Left forelimb (tissue), 1 donor: ENCODE measurements at regions not wholly inside any gene's neighbourhood (a gene's known extent, or its start where the extent isn't known, plus 50 kb on each side); places are given as distances from the start of the nearest gene placed in this dataset.
"Not testable (repeated sequence)": the region's sequence is repeated elsewhere in the genome, so short reads cannot be mapped to it uniquely, and the experiment has no call there.

Source experiments
- DNase-seq: peaks from one replicate; pipeline ENCODE4 v3.0.0-alpha.2; 2018; ENCODE audit warnings: low spot score

GRCh38 chr10:80697926-80698325 is 160.2 kb downstream of the SH2D4B start:
- no peak for DNase-seq

GRCh38 chr10:80699602-80700039 is 161.9 kb downstream of the SH2D4B start:
- peak; percentile 84 for DNase-seq

DNA sequence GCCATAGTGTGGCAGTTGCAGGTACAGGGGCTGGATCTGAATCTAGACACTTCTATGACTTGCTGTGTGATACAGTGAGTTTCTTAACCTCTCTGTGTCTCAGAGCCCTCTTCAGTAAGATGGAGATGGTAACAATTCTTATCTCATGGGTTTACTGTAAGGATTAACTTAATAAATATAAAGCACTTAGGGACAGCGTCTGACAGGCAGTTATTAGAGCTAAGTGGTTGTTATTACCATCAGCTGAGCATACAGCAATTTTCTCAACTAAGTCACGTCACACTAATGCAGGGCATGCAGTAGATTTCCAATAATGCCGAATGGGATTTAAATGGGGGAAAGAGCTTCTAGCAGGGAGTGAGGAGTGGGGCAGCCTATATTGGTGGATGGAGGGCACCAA is 162.6 kb downstream of the SH2D4B start:
- DNase-seq, result no peak

DNA sequence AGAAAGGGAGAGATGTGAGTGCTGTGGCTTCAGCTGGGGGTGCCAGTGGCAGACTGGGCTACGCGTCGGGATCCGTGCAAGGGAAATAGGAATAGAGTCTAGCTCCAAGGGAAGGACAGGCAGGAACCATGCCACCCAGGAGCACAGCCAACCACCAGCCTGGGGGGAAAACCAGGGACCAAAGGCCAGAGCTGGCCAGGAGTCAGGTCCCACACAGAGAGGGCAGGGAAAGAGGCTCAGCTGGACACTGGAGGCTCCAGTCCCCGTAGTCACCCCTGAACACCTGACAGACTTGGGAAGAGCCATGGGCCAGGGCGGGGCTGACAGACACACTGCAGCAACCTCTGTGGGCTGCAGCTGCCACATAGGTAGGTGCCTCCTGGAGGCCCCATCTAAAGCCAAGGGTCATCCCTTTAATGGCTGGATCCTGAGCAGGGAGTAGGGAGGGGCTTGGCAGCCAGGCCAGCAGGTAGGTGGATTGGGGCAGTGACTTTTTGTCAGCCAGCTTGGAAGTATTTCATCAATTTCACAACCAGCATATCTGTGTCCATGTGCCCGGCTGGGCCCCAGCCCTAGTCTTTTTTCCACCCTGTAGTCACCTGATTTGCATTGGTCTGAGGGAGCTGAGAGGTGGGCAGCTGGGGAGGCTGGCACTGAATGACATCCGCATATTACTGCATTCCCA is 163.2 kb downstream of the SH2D4B start:
- no peak for DNase-seq

GRCh38 chr10:80701706-80702105 is 164.0 kb downstream of the SH2D4B start:
- DNase-seq, result no peak

DNA sequence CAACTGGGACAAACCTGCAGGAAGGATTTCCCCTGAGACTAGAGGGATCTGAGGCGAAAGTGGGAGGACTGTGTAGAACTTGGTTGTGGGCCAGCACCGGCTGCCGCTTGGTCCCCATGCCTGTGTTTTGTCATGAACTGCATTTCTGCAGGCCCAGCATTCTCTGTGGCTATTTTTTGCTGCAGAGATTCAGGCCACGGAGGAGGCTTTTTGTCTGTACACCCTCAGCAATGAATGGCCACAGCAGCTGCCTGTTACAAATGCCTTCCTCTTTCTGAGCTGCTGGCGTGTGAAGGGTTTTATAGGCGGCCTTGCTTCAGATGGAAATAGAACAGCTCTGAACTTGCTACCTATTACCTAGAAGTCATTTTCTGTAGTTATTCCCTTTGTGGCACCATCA is 164.4 kb downstream of the SH2D4B start:
- no peak for DNase-seq

DNA sequence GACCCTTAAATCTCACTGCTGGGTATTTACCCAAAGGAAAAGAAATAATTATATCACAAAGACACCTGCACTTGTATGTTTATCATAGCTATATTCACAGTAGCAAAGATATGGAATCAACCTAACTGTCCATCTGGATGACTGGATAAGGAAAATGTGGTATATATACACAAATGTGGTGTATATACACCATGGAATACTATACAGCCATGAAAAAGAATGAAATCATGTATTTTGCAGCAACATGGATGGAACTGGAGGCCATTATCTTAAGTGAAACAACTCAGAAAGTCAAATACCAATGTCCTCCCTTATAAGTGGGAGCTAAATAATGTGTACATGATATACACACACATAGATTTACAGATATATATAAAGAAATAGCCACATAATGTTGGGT is 168.2 kb downstream of the SH2D4B start:
- DNase-seq, result no peak

- DNase-seq, result no peak
These were observed 170.5 kb downstream of the SH2D4B start for GRCh38 chr10:80708185-80708584.

DNA sequence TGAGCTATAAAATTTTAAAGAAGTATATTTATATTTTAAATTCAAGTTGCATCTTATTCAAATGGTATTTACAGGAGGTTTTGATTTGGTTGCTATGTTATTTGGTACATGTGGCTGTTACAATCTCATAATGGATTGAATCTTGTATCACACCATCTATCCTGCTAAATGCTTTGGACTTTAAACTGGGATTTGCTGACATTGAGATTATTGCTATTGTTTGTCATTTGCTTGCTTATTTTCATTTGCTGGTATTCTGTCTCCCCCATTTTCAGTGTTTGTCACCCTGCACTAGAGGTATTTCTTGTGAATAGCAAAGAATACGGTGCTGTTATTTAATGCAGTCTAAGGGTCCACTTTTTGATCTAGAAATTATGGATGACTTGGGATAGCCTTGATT is 171.1 kb downstream of the SH2D4B start:
- DNase-seq, result no peak

- no peak for DNase-seq
These were observed 172.2 kb downstream of the SH2D4B start for GRCh38 chr10:80709866-80710265.

- DNase-seq, result no peak
These were observed 175.8 kb downstream of the SH2D4B start for GRCh38 chr10:80713398-80713928.

DNA sequence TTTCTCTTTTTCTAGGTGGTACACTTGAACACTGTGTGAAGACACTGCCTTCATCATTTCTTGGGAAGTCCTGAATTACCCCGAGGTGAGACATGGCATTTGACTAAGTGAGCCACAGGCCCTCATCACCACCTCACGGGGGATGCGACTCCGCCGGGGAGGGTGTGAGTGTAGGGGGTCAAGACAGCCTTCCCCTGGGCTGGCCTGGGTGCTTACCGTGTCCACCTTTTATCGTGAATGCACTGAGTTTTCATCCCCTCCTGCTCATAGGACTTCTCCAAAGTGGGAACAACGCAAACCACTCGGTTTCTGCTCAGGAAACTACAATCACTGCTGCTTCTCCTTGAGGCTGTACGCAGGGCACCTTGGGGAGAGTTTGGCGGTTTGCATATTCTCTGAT is 176.9 kb downstream of the SH2D4B start:
- no peak for DNase-seq

DNA sequence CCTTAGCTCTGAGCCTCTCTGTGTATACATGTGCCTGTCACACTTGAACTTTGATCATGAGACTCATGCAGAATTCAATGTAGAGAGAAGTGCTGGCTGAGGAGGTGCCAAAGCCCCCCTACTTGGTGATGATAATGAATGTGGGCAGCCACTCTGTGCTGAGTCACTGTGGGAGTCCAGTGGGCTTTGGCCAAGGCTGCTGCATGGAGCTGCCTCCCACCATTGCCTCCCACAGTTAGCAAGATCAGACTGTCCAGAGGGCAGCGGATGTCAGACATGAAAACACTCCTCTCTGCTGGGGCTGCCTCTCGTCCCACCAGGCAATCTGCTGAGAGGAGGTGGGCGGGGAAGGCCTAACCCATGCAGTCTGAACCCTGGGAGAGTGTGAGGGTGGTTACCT is 180.3 kb downstream of the SH2D4B start:
- no peak for DNase-seq

- no peak for DNase-seq
These were observed 182.2 kb downstream of the SH2D4B start for GRCh38 chr10:80719935-80720334.

DNA sequence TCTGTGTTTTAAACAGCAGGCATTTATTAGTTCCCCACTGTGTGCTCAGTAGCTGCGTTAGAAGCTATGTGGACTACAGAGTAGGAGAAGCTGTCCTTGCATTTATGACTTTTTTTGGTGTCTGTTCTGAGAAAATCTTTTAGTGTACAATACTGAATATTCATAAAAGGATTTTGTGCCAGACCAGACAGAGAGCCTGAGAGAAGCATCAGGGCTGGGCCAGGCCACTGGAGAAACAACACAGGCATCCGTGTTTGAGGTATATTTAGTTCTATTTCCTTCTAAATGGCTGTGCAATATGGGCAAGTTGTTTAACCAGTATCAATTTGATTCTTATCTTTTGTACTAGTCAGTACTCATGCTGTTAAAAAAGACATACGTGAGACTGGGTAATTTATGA is 182.8 kb downstream of the SH2D4B start:
- DNase-seq, result no peak

- DNase-seq, result not testable (repeated sequence)
These were observed 190.7 kb downstream of the SH2D4B start for GRCh38 chr10:80728354-80728753.

GRCh38 chr10:80729896-80730295 is 192.2 kb downstream of the SH2D4B start:
- no peak for DNase-seq

DNA sequence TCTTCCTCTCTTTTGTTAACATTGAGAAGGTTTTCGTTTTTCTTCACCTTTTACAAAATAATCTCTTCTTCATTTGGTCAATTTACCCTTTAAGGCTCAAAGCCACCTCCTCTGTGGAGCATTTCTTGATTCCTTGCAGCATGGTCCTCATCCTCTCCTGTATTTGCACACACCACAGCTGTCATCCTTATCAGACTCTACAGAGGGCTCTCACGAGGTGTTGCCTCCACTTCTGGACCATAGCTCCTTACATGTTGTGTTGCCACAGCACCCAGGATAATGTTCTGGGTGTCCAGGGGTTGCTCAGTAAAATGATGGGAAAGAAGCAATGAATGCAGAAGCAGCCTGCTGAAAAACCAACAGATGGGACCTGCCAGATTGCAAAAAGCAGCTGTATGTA is 192.8 kb downstream of the SH2D4B start:
- no peak for DNase-seq

DNA sequence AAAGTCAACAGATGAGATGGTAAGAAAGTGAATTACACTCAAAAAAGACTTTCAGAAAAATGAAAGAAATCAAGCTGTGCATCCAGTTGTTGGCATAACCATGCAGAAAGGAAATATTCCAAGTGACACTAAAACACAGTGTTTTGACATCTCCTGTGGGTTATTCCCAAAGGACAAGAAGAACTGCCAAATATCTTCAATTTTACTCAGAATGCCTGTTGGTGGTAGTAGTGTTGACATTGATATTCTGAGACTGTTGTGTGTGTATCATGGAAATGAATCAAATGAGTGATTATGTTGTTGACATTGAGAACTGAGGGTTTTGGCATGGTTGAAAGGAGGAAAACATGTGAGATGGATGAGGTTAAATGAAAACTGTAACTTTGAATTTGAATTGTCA is 196.9 kb downstream of the SH2D4B start:
- no peak for DNase-seq

DNA sequence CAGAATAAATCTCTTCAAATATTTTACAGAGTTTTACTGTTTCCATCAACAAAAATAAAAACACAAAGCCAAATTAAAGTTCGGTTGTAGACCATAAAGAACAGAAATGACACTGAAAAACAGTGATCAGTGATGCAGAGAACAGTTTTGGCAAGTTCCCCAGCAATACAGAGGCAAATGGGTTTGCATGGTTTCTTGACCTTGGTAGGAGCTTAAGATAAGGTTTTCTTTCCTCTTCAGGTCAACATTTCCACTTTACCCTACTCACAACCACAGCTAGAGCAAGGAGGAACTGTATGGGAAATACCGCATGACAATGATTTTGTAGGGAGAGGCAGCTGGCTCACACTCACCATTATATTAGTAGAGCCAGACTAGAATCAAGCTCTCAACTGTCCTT is 199.5 kb downstream of the SH2D4B start:
- no peak for DNase-seq

DNA sequence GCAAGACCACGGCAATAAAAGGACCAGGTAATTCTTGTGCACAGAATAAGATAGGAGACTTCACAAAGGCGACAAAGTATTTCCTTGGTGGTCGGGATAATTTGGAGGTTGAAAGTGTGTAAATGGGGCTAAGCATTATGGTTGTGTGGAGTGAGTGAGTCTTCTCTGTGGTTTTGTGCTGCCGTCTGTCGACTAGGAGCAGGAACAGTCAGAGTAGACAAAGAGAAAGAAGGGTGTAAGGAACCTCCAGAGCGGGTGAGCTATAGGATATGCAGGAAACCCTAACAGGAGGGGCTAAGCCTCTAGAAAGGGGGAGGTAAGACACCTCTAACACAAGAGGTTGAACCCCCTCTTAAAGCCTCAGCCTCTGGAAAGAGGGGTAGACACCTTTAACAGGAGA is 201.6 kb downstream of the SH2D4B start:
- no peak for DNase-seq

DNA sequence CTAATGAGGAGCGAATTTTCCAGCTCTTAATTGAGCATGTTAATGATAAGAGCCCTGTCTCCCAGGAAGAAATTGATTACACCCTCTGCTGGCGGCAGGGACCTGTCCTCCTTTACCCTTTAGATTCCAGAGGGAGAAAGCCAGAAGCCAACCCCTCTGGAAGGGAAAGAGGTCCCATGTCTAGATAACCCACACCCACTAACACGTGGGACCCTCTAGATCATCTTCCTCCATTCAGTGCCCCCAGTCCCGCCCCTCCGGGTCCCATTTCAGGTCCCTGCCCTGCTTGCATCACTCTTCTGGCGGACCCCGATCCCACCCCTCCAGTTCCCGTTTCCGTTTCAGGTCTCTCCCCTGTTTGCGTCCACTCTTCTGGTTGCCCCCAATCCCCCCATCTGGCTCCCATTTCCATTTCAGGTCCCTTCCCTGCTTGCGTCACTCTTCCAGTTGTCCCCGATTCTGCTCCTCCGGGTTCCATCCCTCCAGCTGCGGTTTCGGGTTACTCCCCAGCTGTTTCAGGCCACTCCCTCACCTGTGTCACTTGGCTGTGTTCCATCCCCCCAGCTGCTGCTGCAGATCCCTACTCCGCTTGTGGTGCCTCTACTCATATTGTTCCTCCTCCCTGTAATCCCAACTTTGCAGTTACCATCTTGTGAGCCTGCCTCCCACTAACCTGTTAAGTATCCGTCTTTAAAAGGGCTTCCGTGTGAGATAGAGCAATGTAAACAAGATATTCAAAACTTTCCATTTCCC is 202.4 kb downstream of the SH2D4B start:
- no peak for DNase-seq

- DNase-seq, result no peak
These were observed 203.6 kb downstream of the SH2D4B start for GRCh38 chr10:80741278-80741677.

- no peak for DNase-seq
These were observed 212.6 kb downstream of the SH2D4B start for GRCh38 chr10:80750268-80750667.
